GM18868 (cell line): ENCODE measurements at regions not wholly inside any gene's neighbourhood (a gene's known extent, or its start where the extent isn't known, plus 50 kb on each side); places are given as distances from the start of the nearest gene placed in this dataset.
"Not testable (repeated sequence)": the region's sequence is repeated elsewhere in the genome, so short reads cannot be mapped to it uniquely, and the experiment has no call there.

ENCODE experiments used
- ATAC-seq: cut with Tn5 transposase; IDR thresholded peaks from one replicate; pipeline ENCODE4 v1.9.1; 2021; ENCODE audit warnings: mild to moderate bottlenecking, moderate library complexity; ENCODE audit not compliant: unreplicated experiment

DNA sequence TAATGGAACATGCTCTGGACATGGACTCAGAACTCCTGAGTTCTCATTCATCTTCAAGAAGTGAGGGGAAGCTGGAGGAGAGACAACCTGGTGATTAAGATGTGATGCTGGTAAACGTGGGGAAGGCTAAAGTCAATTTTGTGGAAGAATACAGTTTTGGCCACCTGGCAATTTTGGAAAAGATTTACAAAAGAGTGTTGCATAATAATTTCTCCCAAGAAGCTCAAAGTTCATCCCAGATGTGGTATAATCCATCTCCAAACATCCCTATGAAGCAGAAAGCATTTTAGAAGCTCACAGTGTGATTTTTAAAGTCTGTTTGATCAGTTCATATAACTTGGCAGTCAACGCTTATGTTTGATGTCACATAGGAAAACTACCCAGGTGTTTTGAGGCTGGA is 208.7 kb downstream of the LMX1A start:
- ATAC-seq, result no peak

DNA sequence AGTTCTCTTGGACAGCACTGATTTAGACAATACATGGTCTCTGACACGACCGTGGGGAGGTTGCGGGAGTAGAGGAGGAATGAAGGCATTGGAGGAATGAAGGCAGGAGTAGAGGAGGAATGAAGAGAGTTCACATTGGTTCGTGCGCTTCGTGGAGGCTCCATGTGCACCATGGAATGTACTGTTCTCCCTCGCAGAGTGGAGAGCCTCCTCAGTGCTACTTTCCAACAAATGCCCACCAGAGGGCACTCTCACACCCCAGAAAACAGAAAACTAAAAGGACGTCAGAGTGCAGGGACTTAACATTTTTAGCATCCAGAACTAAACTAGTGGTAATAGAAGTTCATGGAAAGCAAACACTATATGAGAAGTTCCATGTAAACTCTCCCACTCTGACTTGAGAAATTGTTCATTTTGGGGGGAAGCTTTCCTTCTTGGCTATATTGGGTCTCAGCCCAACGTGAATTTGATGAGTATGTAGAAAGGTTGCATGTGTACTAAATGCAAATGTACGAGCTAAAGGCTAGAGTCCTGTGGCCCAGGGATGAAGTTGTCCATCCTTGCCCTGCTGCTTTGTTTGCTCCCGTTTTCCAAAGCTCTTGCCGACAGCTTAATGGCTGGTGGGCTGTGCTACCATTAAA is 211.6 kb downstream of the LMX1A start:
- peak; percentile 86 for ATAC-seq

DNA sequence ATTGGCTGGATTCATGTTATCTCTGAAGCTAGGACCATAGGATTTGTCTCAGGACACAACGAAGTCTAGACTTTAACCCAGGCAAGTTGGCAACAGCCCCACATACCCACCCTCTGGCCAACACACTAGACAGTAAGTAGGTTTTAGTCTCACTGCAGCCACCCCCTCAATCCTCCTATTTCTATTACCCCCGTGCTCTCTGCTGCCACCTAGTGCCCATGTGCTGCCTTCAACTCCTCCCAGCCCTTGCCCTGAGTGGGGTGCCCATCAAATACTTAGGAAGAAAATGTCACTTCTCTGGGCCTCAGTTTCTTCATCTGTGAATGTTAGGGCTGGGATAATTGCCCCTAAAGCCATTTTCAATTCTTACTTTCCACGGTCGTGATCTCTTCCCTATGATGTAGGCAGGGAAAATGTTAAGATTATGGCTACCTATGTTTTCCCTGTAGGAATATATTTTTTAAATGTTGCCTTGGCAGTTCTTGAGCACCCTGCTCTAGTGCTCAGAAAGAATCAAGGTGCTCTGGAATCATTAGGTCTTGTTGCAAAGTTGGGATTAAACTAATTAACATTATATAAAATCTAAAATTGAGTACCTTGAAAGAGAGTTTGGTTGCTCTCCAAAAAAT is 213.0 kb downstream of the LMX1A start:
- ATAC-seq, result no peak

DNA sequence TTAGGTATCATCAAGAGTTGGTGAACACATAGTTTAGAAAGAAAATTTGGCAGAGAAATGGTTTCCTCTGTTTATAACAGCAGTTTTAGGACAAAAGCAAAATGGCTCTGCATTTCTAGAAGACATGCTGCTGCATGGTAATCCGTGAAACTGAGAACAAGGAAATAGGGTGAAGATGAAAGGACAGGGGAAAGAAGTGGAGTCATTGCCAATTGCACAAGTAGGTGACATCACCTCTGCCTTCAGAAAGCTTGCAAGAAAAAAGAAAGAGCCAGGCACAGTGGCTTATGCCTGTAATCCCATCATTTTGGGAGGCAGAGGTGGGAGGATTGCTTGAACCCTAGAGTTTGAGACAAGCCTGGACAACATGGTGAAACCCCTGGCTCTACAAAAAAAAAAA is 217.6 kb downstream of the LMX1A start:
- no peak for ATAC-seq

DNA sequence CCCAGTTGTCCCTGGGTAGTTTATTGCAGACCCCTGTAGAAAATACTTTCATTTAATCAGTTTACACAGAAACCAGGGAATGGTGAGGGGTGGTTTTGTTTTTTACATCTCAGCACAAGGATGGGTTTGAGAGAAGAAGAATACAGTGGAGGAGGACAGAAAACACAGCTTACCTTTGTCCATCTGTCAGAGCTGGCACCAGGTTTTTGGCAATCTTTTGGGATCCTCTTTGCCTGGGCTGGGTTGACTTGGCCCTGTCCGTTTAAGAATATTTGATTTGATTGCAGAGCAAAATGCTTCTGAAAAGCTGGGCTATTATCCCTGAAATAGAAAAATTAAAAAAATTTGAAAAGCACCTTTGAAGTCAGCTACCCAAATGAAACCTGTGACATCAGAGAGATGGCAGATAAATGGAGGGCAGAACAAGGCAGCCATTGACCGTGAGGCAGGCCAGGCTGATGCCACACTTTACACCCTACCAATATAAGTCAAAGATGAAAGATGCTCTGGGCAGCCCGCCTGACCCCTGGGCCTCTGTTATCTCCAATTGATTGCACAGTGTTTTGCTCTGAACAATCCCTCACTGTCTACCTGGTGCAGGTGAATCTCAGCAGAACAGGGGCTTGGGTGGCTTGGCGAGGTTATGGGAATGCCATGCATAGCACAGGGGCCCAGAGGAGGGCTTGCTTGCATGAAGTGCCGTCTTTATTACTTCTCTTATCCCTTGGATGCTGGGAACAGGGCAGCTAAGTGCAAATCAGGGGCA is 218.8 kb downstream of the LMX1A start:
- no peak for ATAC-seq

DNA sequence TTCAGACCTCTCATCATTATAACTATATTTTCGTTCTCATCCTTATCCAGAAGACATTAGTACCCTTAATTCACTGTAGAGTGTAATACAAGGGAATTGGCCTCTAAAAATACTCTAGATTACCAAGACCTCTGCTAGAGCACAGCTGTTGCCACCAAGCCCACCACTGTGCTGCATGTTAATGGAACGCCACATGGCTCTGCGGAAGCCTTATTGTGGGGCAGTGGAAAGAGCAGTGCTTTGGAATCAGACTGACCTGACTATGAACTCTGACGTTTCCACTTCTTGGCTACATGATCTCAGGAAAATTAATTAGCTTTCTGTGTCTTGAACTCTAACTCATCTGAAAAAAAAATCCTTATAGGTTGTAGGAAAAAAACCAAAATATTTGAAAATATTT is 222.1 kb downstream of the LMX1A start:
- ATAC-seq, result no peak

DNA sequence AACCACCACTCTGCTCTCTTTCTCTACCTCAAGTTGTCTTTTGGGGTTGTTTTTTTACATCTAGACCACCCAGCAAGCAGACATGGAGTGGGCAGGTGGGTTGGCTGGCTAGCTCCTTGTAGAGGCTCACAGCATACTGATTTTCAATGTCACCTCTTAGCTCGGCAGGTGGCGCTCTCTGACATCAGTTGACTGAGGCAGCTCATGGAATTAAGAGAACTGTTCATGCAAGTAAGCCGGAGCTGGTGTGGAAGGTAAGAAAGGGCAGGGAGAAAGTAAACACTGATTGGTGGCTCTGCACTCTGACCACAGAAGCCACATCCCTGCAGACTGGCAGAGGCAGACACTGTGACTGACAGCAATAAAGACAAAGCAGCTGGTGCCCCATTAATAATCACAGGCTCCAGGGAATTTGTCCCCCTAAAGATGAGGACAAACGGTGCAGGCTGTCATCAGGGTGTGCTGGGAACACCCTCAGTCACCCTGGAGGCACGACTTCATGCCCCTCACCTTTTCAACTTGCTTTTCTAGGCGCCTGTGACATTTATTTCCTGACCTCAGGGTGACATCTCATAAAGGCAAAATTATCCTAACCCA is 226.8 kb downstream of the LMX1A start:
- peak; percentile 92 for ATAC-seq

DNA sequence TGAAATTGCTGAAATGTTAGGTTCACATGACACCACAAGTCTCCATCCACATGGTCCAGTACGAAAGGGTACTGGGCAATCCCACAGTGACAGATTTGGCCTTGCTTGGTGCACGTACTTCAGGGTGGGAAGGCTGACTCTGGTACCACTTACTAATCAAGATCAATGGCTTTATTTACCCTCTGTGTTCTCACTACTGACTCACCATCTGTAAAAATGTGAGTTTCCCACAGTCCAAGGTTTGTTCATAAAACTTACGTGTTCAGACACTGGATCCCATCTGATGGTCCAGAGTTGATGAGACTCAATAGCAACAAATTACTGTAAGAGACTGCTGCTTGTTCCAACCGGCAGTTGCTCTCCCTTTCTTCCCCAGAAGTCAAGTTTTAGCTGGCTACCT is 231.7 kb downstream of the LMX1A start:
- no peak for ATAC-seq

DNA sequence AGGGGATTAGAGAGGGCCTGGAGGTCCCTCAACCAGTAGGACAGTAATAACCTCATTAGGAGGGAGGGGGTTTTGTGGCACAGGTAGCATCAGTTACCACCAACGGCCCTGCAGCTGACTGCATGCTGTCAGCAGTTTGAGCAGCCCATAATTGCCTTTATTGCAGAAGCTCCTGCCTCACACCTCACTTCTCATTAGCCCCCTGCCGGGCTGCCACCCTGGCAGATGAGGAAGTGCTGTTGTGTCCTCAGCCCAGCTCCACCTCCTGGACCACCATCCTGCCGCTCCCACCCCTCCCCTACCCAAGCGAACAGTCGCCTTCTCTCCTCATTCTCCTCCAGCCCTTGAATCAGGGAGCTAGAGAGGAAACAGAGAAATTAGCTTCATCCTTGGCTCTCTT is 237.4 kb downstream of the LMX1A start:
- no peak for ATAC-seq

DNA sequence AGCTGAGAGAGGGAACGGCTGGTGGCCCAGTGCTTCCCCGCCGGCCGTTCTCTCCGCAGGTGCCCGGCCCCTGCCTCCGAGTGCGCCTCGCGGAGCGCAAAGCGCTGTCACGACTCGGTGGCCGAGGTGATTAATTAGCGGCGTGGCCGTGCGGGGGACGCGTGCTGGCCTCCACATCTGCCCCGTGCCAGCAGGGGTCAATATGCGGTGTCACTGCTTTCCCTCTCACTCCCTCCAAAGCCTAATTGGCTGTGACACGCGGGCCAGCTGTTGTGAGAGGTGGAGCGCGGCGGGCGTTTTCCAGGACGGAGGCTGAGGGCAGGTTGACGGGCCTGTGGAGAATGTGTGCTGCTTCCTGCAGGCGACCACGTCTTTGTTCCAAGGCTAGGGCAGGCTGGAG is 239.0 kb downstream of the LMX1A start:
- no peak for ATAC-seq

DNA sequence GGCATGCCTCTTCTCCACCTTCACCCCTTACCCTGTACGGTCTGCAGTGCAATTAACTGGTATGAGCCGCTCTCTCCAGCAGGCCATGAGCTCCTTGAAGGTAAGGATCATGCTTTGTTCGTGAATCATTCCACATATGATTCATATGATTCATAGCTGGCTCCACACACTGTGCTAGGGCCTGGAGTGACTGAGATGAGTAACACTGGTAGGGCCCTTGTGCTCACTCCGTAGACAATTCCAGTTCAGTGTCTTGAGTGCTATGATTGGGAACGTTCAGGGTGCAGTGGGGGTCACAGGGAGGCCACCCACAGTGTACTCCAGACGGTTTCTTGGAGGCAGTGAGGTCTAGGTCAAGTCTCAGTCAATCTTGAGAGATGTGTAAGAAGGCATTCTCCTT is 239.8 kb downstream of the LMX1A start:
- ATAC-seq, result no peak

DNA sequence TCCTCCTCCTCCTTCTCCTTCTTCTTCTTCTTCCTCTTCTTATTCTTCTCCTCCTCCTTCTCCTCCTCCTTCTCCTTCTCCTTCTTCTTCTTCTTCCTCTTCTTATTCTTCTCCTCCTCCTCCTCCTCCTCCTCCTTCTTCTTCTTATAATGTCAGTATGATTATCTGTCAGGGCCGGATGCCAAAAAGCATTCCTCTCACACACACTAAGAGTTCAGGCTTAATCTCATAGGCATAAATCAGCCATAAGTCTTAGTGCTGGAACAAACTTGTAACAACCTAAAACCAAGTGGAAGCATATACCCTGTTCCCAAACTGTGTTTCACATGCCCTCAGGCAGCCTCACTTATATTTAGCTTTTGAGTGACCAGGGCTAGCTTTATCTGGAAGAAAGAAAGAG is 240.3 kb downstream of the LMX1A start:
- no peak for ATAC-seq

DNA sequence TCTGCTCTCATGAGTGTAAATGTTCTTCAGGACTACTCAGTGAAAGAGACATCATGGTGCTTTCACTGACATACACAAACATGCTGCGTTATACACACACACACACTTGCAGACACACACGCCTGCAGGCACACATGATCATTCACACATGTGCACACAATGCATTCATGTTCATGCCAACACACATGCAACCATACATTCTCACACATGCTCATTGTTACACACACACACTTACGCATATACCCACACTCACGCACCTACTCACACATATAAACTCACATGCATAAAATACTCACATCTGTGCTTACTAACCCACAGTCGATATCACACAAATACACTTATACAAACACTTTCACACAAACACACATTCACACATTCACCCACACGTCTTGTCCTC is 241.6 kb downstream of the LMX1A start:
- no peak for ATAC-seq

DNA sequence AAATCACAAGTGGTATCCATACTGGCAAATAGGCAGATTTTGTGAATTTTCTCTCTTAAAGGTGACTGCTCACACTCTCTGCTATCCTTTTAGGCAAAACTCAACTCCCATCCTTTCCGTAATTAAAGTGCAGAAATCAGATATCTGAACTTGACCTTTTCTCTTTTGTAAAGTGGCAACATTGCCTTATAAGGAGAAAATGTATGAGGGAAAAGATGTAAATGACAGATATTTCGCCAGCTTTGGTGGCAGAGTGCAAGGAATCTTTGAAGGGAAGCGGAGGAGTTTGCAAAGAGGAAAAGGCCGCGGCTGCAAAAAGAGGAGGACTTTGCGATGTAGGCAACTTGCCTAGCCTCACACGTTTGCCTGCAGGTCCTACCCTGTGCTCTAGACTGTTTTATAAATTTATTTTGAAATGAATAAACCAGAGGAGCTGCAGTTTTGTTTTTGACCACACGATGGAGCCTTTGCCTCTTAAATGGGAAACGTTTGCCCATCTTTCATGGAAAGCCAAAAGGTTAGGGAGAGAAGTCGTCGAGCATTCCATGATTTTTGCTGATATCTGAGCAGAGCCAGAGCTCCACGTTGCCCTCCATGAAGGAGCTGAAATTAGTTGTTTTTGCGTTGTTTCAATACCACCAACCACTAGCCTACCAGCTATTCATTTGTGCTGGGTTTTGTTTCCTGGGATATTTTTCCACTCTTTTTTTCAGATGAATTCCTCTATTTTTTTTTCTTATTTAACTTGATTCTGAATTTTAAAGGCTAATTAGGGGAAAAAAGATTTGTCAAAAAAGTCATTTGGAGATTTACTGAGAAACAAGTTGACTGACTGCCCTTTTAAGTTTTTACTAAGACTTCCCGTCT is 242.3 kb downstream of the LMX1A start:
- ATAC-seq, result peak; percentile 54

DNA sequence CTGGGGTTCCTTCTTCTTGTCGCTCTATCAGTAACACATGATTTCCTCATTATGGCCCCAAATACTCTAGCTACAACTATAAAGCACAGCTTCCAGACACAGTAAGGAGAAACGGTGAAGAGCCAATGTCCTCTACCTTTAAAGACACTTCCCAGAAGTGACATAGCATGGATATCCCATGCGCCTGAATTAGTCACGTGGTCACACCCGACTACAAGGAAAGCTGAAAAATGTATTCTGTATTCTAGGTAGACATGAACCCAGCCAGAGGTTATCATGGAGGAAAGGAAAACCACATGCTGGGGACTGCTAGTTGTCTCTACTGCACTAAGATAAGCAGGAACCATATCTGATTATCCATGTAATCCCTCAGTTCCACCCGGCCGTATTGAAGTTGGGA is 244.3 kb downstream of the LMX1A start:
- ATAC-seq, result no peak

DNA sequence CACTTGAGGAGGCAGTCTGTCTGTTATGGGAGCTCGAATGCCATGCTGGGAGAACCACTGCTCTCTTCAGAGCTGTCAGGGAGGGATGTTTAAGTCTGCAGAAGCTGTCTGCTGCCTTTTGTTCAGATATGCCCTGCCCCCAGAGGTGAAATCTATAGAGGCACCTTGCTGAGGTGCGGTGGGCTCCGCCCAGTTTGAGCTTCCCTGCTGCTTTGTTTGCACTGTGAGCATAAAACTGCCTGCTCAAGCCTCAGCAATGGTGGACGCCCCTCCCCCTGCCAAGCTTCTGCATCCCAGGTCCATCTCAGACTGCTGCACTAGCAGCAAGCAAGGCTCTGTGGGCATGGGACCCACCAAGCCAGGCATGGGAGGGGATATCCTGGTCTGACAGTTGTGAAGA is 247.5 kb downstream of the LMX1A start:
- ATAC-seq, result no peak

DNA sequence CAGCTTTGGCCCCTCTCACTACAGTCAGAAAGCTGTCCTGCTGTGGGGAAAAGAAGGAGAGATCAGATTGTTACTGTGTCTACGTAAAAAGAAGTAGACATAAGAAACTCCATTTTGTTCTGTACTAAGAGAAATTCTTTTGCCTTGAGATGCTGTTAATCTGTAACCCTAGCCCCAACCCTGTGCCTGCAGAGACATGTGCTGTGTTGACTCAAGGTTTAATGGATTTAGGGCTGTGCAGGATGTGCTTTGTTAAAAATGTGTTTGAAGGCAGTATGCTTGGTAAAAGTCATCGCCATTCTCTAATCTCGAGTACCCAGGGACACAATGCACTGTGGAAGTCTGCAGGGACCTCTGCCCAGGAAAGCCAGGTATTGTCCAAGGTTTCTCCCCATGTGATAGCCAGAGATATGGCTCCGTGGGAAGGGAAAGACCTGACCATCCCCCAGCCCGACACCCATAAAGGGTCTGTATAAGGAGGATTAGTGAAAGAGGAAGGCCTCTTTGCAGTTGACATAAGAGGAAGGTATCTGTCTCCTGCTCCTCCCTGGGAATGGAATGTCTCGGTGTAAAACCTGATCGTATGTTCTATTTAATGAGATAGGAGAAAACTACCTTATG is 263.9 kb downstream of the LMX1A start:
- not testable (repeated sequence) for ATAC-seq

DNA sequence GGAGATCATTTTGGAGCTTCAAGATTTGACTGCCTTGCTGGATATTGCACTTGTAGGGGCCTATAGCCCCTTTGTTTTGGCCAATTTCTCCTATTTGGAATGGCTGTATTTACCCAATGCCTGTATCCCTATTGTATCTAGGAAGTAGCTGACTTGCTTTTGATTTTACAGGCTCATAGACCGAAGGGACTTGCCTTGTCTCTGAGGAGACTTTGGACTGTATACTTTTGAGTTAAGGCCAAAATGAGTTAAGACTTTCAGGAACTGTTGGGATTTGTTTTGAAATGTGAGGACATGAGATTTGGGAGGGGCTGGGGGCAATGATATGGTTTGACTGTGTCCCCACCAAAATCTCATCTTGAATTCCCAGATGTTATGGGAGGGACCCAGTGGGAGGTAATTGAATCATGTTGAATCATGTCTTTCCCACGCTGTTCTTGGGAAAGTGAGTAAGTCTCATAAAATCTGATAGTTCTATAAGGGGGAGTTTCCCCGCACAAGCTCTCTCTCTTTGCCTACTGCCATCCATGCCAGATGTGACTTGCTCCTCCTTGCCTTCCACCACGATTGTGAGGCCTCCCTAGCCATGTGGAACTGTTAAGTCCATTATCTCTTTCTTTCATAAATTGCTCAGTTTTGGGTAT is 276.1 kb downstream of the LMX1A start:
- no peak for ATAC-seq

DNA sequence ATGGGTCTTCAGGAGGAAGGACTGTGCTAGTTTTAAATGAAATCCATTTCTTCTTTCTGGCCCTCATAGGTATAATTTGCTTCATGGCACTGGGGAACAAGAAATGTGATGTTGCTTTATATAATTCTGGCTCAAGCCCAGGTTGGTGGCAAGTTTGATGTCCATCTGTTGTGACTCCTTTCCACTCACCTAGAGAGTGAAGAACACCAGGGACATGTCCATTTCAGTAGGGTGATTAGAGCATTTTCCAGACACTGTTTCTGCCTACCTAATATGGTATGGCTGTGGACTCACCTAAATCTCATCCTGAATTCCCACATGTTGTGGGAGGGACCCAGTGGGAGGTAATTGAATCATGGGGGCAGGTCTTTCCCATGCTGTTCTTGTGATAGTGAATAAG is 278.1 kb downstream of the LMX1A start:
- no peak for ATAC-seq

DNA sequence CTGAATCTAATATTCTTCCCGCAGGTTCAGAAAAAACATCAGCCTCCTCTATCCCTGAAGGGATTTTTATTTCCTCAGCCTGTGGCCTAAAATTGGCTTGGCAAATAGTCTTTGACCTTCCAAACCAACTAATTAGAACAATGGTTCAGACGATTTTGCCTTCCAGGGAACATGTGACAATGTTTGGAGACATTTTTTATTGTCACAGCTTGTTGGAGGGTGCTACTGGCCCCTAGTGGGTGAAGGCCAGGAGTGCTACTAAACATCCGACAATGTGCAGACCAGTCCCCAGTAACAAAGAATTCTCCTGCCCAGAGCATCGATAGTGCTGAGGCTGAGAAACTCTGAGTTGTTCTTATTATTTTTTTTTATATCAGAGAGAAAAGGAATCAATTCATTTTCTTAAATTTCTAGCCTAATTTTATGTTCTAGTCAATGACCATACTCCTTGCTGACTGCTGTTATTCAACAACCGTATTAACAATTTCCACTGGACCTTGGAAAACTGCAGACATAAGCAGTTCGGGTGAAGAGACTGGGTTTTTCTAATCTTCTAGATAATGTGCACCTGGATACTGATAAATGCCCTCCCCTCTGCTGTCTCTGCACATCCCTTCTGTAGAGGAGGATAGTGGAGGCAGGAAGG is 280.7 kb downstream of the LMX1A start:
- no peak for ATAC-seq
